H9 (cell line): ENCODE measurements at regions not wholly inside any gene's neighbourhood (a gene's known extent, or its start where the extent isn't known, plus 50 kb on each side); places are given as distances from the start of the nearest gene placed in this dataset.

Experiments used
- DNase-seq: peaks from one replicate; pipeline ENCODE4 v3.0.0-alpha.2; 2017
- H2AFZ ChIP-seq: one replicate; pipeline ENCODE4 v1.6.1; 2013; ENCODE audit warnings: mild to moderate bottlenecking, low read length, control low read depth, moderate library complexity
- H2AK5ac ChIP-seq: 2 replicates; pipeline ENCODE4 v1.6.1; 2013; ENCODE audit warnings: low read length, control low read depth, mixed read lengths; ENCODE audit not compliant: insufficient read length
- H2BK120ac ChIP-seq: one replicate; pipeline ENCODE4 v1.6.1; 2013; ENCODE audit warnings: low read depth, mild to moderate bottlenecking, low read length, control low read depth, inconsistent platforms; ENCODE audit not compliant: poor library complexity, severe bottlenecking
- H2BK12ac ChIP-seq: 2 replicates; pipeline ENCODE4 v1.6.1; 2013; ENCODE audit warnings: low read length, control low read depth, mixed read lengths, low read depth; ENCODE audit not compliant: insufficient read length
- H2BK15ac ChIP-seq: 2 replicates; pipeline ENCODE4 v1.6.1; 2013; ENCODE audit warnings: low read depth, low read length, control low read depth
- H2BK20ac ChIP-seq: one replicate; pipeline ENCODE4 v1.6.1; 2013; ENCODE audit warnings: low read depth, mild to moderate bottlenecking, low read length, control low read depth, inconsistent platforms; ENCODE audit not compliant: poor library complexity, severe bottlenecking
- H2BK5ac ChIP-seq: 2 replicates; pipeline ENCODE4 v1.6.1; 2013; ENCODE audit warnings: low read length, control low read depth, mixed read lengths; ENCODE audit not compliant: insufficient read length
- H3K14ac ChIP-seq: 2 replicates; pipeline ENCODE4 v1.6.1; 2013; ENCODE audit warnings: low read length, control low read depth; ENCODE audit not compliant: insufficient read depth
- H3K18ac ChIP-seq: 2 replicates; pipeline ENCODE4 v1.6.1; 2013; ENCODE audit warnings: low read depth, mild to moderate bottlenecking, mixed read lengths, low read length, control low read depth; ENCODE audit not compliant: insufficient read length
- H3K23ac ChIP-seq: 2 replicates; pipeline ENCODE4 v1.6.1; 2013; ENCODE audit warnings: low read length, control low read depth, mixed read lengths, low read depth; ENCODE audit not compliant: insufficient read length
- H3K23me2 ChIP-seq: 2 replicates; pipeline ENCODE4 v1.6.1; 2013; ENCODE audit warnings: low read depth, mild to moderate bottlenecking, mixed read lengths, low read length, control low read depth; ENCODE audit not compliant: insufficient read length, poor library complexity, severe bottlenecking
- H3K27ac ChIP-seq: 2 replicates; pipeline ENCODE4 v1.5.1; 2013; ENCODE audit warnings: low read length, control low read depth, mixed read lengths, low read depth; ENCODE audit not compliant: insufficient read length
- H3K27me3 ChIP-seq: 2 replicates; pipeline ENCODE4 v1.6.1; 2013; ENCODE audit warnings: low read length, control low read depth, inconsistent platforms; ENCODE audit not compliant: insufficient read depth
- H3K4ac ChIP-seq: 2 replicates; pipeline ENCODE4 v1.6.1; 2013; ENCODE audit warnings: low read depth, mild to moderate bottlenecking, control low read depth, inconsistent platforms, low read length, moderate library complexity
- H3K4me1 ChIP-seq: 2 replicates; pipeline ENCODE4 v1.6.1; 2013; ENCODE audit warnings: low read length, control low read depth, inconsistent platforms; ENCODE audit not compliant: insufficient read depth
- H3K4me2 ChIP-seq: 2 replicates; pipeline ENCODE4 v1.6.1; 2013; ENCODE audit warnings: low read length, control low read depth, mixed read lengths; ENCODE audit not compliant: insufficient read length, insufficient read depth
- H3K56ac ChIP-seq: 2 replicates; pipeline ENCODE4 v1.6.1; 2013; ENCODE audit warnings: low read depth, mild to moderate bottlenecking, mixed read lengths, low read length, control low read depth; ENCODE audit not compliant: insufficient read length
- H3K79me1 ChIP-seq: 2 replicates; pipeline ENCODE4 v1.6.1; 2013; ENCODE audit warnings: low read depth, mild to moderate bottlenecking, moderate library complexity, low read length, control low read depth, inconsistent platforms; ENCODE audit not compliant: insufficient read depth, poor library complexity, severe bottlenecking
- H3K79me2 ChIP-seq: 2 replicates; pipeline ENCODE4 v1.6.1; 2013; ENCODE audit warnings: low read length, control low read depth, inconsistent platforms; ENCODE audit not compliant: insufficient read depth
- H3K9ac ChIP-seq: 2 replicates; pipeline ENCODE4 v1.6.1; 2013; ENCODE audit warnings: low read length, control low read depth, mixed read lengths; ENCODE audit not compliant: insufficient read length; ENCODE audit errors: extremely low read depth
- H3K9me3 ChIP-seq: one replicate; pipeline ENCODE4 v1.6.1; 2013; ENCODE audit warnings: low read depth, low read length, inconsistent platforms; ENCODE audit not compliant: control insufficient read depth
- H3T11ph ChIP-seq: one replicate; pipeline ENCODE4 v1.6.1; 2013; ENCODE audit warnings: mild to moderate bottlenecking, low read length, control low read depth, inconsistent platforms
- H4K20me1 ChIP-seq: one replicate; pipeline ENCODE4 v1.6.1; 2013; ENCODE audit not compliant: control insufficient read depth, insufficient read length, insufficient read depth
- H4K5ac ChIP-seq: 2 replicates; pipeline ENCODE4 v1.6.1; 2013; ENCODE audit warnings: low read depth, mild to moderate bottlenecking, mixed read lengths, low read length, control low read depth; ENCODE audit not compliant: insufficient read length
- H4K8ac ChIP-seq: replicated peaks from 2 replicates; pipeline ENCODE4 v1.6.1; 2013; ENCODE audit warnings: low read length, control low read depth, mixed read lengths, low read depth; ENCODE audit not compliant: insufficient read length
- H4K91ac ChIP-seq: 2 replicates; pipeline ENCODE4 v1.6.1; 2013; ENCODE audit warnings: low read depth, mild to moderate bottlenecking, moderate library complexity, mixed read lengths, low read length, control low read depth; ENCODE audit not compliant: insufficient read length
- H3K27ac Mint-ChIP-seq, 3 experiments: 2 replicates in 2 of 3; 3 replicates in 1 of 3; pipeline ENCODE4 v1.8.0; 2020 to 2021; ENCODE audit warnings: mixed read lengths in 3 of 3, mild to moderate bottlenecking in 1 of 3, moderate library complexity in 1 of 3
- H3K27me3 Mint-ChIP-seq: 2 replicates; pipeline ENCODE4 v1.8.0; 2021; ENCODE audit warnings: low read depth, mild to moderate bottlenecking, moderate library complexity, mixed read lengths
- H3K36me3 Mint-ChIP-seq, 3 experiments: 2 replicates in 2 of 3; 3 replicates in 1 of 3; pipeline ENCODE4 v1.8.0; 2020 to 2021; ENCODE audit warnings: low read depth in 3 of 3, mixed read lengths in 3 of 3; ENCODE audit not compliant: insufficient read depth in 1 of 3
- H3K4me1 Mint-ChIP-seq, 2 experiments: 2 replicates each; pipeline ENCODE4 v1.8.0; 2020; ENCODE audit warnings: mixed read lengths in 2 of 2
- H3K4me3 Mint-ChIP-seq, 2 experiments: 2 replicates in 1 of 2; 3 replicates in 1 of 2; pipeline ENCODE4 v1.8.0; 2020 to 2021; ENCODE audit warnings: mild to moderate bottlenecking in 2 of 2, mixed read lengths in 2 of 2, moderate library complexity in 1 of 2
- H3K9me3 Mint-ChIP-seq, 2 experiments: 2 replicates in 1 of 2; 3 replicates in 1 of 2; pipeline ENCODE4 v1.8.0; 2020; ENCODE audit warnings: mild to moderate bottlenecking in 2 of 2, mixed read lengths in 2 of 2, moderate library complexity in 1 of 2
- CTCF ChIP-seq: fragments of 200-600 bp; sonication (generic); conservative IDR thresholded peaks from 3 replicates; pipeline ENCODE4 v1.8.0; 2021; ENCODE audit warnings: antibody characterized with exemption, mild to moderate bottlenecking
- WGBS: extraction: QIAGEN DNeasy Blood & Tissue Kit; methylation state at CpG from one replicate; pipeline ENCODE4 v1.1.7; 2013; ENCODE audit warnings: missing lambda C conversion rate, low lambda C conversion rate, mixed read lengths; ENCODE audit not compliant: insufficient read length; ENCODE audit errors: extremely low coverage; 5-methylcytosine and 5-hydroxymethylcytosine counted together

- Histone ChIP-seq H2BK120ac (no peak overlapping the region), H4K20me1 (no peaks in the 10 kb centered on the region), H3K79me2 (no peaks in the 10 kb centered on the region), H3K79me1 (no peaks in the 10 kb centered on the region), H2AFZ (no peak overlapping the region), H4K8ac (no peak overlapping the region), H3K27ac (no peak overlapping the region), H3K23me2 (no peaks in the 10 kb centered on the region), H3K14ac (no peak overlapping the region), H3K23ac (no peak overlapping the region), H3K4me2 (no peak overlapping the region), H2BK12ac (no peak overlapping the region), H2BK20ac (no peak overlapping the region), H2BK15ac (no peak overlapping the region), H3K9ac (no peak overlapping the region), H3K27me3 (no peaks in the 10 kb centered on the region), H3K4me1 (no peaks in the 10 kb centered on the region), H3T11ph (no peak overlapping the region), H4K91ac (no peak overlapping the region), H3K18ac (no peak overlapping the region), H2BK5ac (no peak overlapping the region), H3K9me3 (no peaks in the 10 kb centered on the region), H3K4ac (no peak overlapping the region), H2AK5ac (no peak overlapping the region), H3K56ac (no peak overlapping the region), H4K5ac (no peak overlapping the region)
- DNase-seq: no peak
- no peak for TF ChIP-seq CTCF
- H3K9me3 Mint-ChIP-seq: peaks cover 5% of the 10 kb centered on the region in 2 experiments; a peak in 3 of 5 replicates
- H3K4me3 Mint-ChIP-seq: no peak overlapping the region
- H3K27ac Mint-ChIP-seq: no peak overlapping the region
- WGBS: no CpG with 5 or more reads among the region's 2 CpGs
- peaks cover 3% of the 10 kb centered on the region in 2 experiments; a peak in 3 of 4 replicates for H3K4me1 Mint-ChIP-seq
- peaks cover 7% of the 10 kb centered on the region for H3K27me3 Mint-ChIP-seq
- peaks cover 0 to 4% (median 1%) of the 10 kb centered on the region in 3 experiments; a peak in 1 of 7 replicates for H3K36me3 Mint-ChIP-seq
These were observed 108.3 kb upstream of the MSX2 start for GRCh38 chr5:174616036-174616435.
